ENCODE measurements at regions not wholly inside any gene's neighbourhood (a gene's known extent, or its start where the extent isn't known, plus 50 kb on each side); places are given as distances from the start of the nearest gene placed in this dataset.

GRCh38 chr9:102841376-102841775, 153.8 kb upstream of the CYLC2 start:
- H3K36me3 ChIP-seq (ENCODE audit: control insufficient read depth, insufficient read depth, low read length) = no peaks in the 10 kb centered on the region
- no peak for TF ChIP-seq CTCF (IDR thresholded peaks at IDR 0.05; ENCODE audit: insufficient read depth, low read length, severe bottlenecking)
- H3K27me3 ChIP-seq (ENCODE audit: control insufficient read depth, insufficient read depth, low read length) = no peaks in the 10 kb centered on the region
- no peak for DNase-seq (ENCODE audit: low read depth)
- no peak overlapping the region for H3K4me3 ChIP-seq (ENCODE audit: low read depth, low read length)
- no peak for FAIRE-seq

GRCh38 chr9:102840335-102840734, 154.8 kb upstream of the CYLC2 start:
- Histone ChIP-seq H3K27me3 (ENCODE audit: control insufficient read depth, insufficient read depth, low read length) (no peaks in the 10 kb centered on the region), H3K36me3 (ENCODE audit: control insufficient read depth, insufficient read depth, low read length) (no peaks in the 10 kb centered on the region), H3K4me3 (ENCODE audit: low read depth, low read length) (no peak overlapping the region)
- TF ChIP-seq CTCF (IDR thresholded peaks at IDR 0.05; ENCODE audit: insufficient read depth, low read length, severe bottlenecking) = no peak
- FAIRE-seq = no peak
- DNase-seq (ENCODE audit: low read depth) = no peak

GRCh38 chr9:102832814-102833213, 162.3 kb upstream of the CYLC2 start:
- Histone ChIP-seq H3K27me3 (ENCODE audit: control insufficient read depth, insufficient read depth, low read length) (no peaks in the 10 kb centered on the region), H3K4me3 (ENCODE audit: low read depth, low read length) (no peak overlapping the region), H3K36me3 (ENCODE audit: control insufficient read depth, insufficient read depth, low read length) (no peaks in the 10 kb centered on the region)
- TF ChIP-seq CTCF (IDR thresholded peaks at IDR 0.05; ENCODE audit: insufficient read depth, low read length, severe bottlenecking) = no peak
- no peak for DNase-seq (ENCODE audit: low read depth)
- no peak for FAIRE-seq

- no peaks in the 10 kb centered on the region for H3K27me3 ChIP-seq (ENCODE audit: control insufficient read depth, insufficient read depth, low read length)
- no peak for FAIRE-seq
- no peak overlapping the region for H3K4me3 ChIP-seq (ENCODE audit: low read depth, low read length)
- TF ChIP-seq CTCF (IDR thresholded peaks at IDR 0.05; ENCODE audit: insufficient read depth, low read length, severe bottlenecking) = no peak
- DNase-seq (ENCODE audit: low read depth) = no peak
- H3K36me3 ChIP-seq (ENCODE audit: control insufficient read depth, insufficient read depth, low read length) = no peaks in the 10 kb centered on the region
These were observed 198.9 kb upstream of the CYLC2 start for GRCh38 chr9:102796244-102796643.

- DNase-seq (ENCODE audit: low read depth) = no peak
- no peaks in the 10 kb centered on the region for H3K36me3 ChIP-seq (ENCODE audit: control insufficient read depth, insufficient read depth, low read length)
- H3K27me3 ChIP-seq (ENCODE audit: control insufficient read depth, insufficient read depth, low read length) = no peaks in the 10 kb centered on the region
- no peak for TF ChIP-seq CTCF (IDR thresholded peaks at IDR 0.05; ENCODE audit: insufficient read depth, low read length, severe bottlenecking)
- H3K4me3 ChIP-seq (ENCODE audit: low read depth, low read length) = no peak overlapping the region
- FAIRE-seq = no peak
These were observed 199.6 kb upstream of the CYLC2 start for GRCh38 chr9:102795532-102795931.

GRCh38 chr9:102779356-102779755, 215.8 kb upstream of the CYLC2 start:
- no peak for FAIRE-seq

More at GRCh38 chr9:102779356-102779755, 215.8 kb upstream of the CYLC2 start:
- TF ChIP-seq CTCF (IDR thresholded peaks at IDR 0.05; ENCODE audit: insufficient read depth, low read length, severe bottlenecking) = no peak
- Histone ChIP-seq H3K4me3 (ENCODE audit: low read depth, low read length) (no peak overlapping the region), H3K27me3 (ENCODE audit: control insufficient read depth, insufficient read depth, low read length) (no peaks in the 10 kb centered on the region), H3K36me3 (ENCODE audit: control insufficient read depth, insufficient read depth, low read length) (no peaks in the 10 kb centered on the region)
- DNase-seq (ENCODE audit: low read depth) = no peak
